ENCODE measurements at regions not wholly inside any gene's neighbourhood (a gene's known extent, or its start where the extent isn't known, plus 50 kb on each side); places are given as distances from the start of the nearest gene placed in this dataset.

DNA sequence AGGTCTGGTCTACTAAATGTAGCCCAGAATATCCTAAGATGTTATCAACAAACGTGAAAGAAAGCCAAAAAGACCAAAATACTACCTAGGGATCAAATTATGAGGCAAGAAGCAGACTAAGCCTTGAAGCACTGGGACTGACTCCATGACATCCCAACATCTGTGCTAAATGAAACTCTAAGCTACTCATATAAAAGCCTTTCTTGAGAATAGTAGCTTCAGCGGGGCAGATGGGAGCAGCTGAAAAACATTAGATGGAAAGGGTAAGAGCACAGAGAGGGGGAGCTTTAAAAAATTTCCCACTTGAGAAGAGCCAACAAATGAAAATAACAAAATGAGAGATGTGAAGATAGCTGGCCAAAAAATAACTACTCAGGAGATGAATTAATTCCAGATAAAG lies 81.7 kb downstream of the MAD2L1 start:
- TF ChIP-seq MYC (IDR thresholded peaks at IDR 0.05; ENCODE audit: low read depth, low read length) = no peak
- TF ChIP-seq, protein P1, sequence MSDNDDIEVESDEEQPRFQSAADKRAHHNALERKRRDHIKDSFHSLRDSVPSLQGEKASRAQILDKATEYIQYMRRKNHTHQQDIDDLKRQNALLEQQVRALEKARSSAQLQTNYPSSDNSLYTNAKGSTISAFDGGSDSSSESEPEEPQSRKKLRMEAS (IDR thresholded peaks at IDR 0.05; ENCODE audit: low read depth, low read length) = no peak
- TF ChIP-seq POLR2A (IDR thresholded peaks at IDR 0.05; ENCODE audit: extremely low read depth, insufficient read length) = no peak
- TF ChIP-seq CTCF (IDR thresholded peaks at IDR 0.05; ENCODE audit: low read depth, low read length) = no peak
- DNase-seq (ENCODE audit: low read depth) = no peak
- H3K4me3 ChIP-seq (ENCODE audit: low read depth, low read length) = no peak overlapping the region

GRCh38 chr4:119982756-119983155 lies 83.9 kb downstream of the MAD2L1 start:
- DNase-seq (ENCODE audit: low read depth) = no peak
- TF ChIP-seq CTCF (IDR thresholded peaks at IDR 0.05; ENCODE audit: low read depth, low read length) = no peak
- no peak for TF ChIP-seq POLR2A (IDR thresholded peaks at IDR 0.05; ENCODE audit: extremely low read depth, insufficient read length)
- no peak for TF ChIP-seq MYC (IDR thresholded peaks at IDR 0.05; ENCODE audit: low read depth, low read length)
- TF ChIP-seq, protein P1 (IDR thresholded peaks at IDR 0.05; ENCODE audit: low read depth, low read length) = no peak
- no peak overlapping the region for H3K4me3 ChIP-seq (ENCODE audit: low read depth, low read length)

- DNase-seq (ENCODE audit: low read depth) = no peak
- H3K4me3 ChIP-seq (ENCODE audit: low read depth, low read length) = no peak overlapping the region
- TF ChIP-seq CTCF (IDR thresholded peaks at IDR 0.05; ENCODE audit: low read depth, low read length) (no peak), MYC (IDR thresholded peaks at IDR 0.05; ENCODE audit: low read depth, low read length) (no peak), POLR2A (IDR thresholded peaks at IDR 0.05; ENCODE audit: extremely low read depth, insufficient read length) (no peak)
- TF ChIP-seq, protein P1 (IDR thresholded peaks at IDR 0.05; ENCODE audit: low read depth, low read length) = no peak
Measured at GRCh38 chr4:119980456-119980855, 86.2 kb downstream of the MAD2L1 start.

DNA sequence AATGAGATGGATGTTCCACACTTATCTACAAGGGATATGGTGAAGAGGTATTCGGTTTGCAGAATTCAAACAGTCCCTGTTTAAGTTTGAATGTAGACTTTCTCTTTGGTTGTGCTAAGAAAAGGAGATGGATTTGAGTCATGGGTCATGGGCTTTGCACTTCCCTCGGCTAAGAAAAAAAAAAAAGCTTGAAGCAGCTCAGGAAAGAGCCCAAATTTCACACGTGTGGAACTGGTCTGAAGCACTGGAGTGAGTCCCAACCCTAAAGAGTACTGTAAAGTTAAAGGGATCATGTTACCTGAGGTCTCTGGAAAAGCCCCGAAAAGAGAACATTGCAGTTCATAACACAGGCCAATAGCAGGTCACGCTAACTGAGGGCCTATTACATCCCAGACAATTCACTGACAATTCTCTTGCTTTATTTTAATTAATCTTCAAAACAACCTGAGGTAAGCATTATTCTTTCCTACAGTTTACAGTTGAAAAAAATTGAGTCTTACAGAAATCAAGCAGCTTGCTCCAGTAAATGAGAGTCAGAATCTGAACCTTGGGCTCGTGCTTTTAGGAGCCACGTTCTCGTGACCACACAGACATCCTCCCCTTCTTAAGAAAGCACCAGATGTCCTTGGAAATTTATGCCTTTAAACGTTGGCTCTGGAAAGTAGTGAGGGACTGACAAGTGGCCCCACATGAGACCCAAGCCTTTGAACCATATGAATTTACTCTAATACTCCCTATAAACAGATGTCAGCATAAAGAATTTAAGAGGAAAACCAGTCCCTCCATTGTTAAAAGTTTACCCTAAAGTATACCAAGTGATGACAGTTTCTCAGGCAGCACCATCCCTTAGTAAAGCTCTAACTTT lies 89.3 kb downstream of the MAD2L1 start:
- no peak for DNase-seq (ENCODE audit: low read depth)
- no peak overlapping the region for H3K4me3 ChIP-seq (ENCODE audit: low read depth, low read length)
- TF ChIP-seq POLR2A (IDR thresholded peaks at IDR 0.05; ENCODE audit: extremely low read depth, insufficient read length) (no peak), CTCF (IDR thresholded peaks at IDR 0.05; ENCODE audit: low read depth, low read length) (no peak), MYC (IDR thresholded peaks at IDR 0.05; ENCODE audit: low read depth, low read length) (no peak)
- TF ChIP-seq, protein P1 (IDR thresholded peaks at IDR 0.05; ENCODE audit: low read depth, low read length) = no peak

GRCh38 chr4:119971431-119972084 lies 95.1 kb downstream of the MAD2L1 start:
- TF ChIP-seq CTCF (IDR thresholded peaks at IDR 0.05; ENCODE audit: low read depth, low read length) (no peak), MYC (IDR thresholded peaks at IDR 0.05; ENCODE audit: low read depth, low read length) (no peak), POLR2A (IDR thresholded peaks at IDR 0.05; ENCODE audit: extremely low read depth, insufficient read length) (no peak)
- TF ChIP-seq, protein P1 (IDR thresholded peaks at IDR 0.05; ENCODE audit: low read depth, low read length) = no peak
- no peak for DNase-seq (ENCODE audit: low read depth)

More at GRCh38 chr4:119971431-119972084, 95.1 kb downstream of the MAD2L1 start:
- no peak overlapping the region for H3K4me3 ChIP-seq (ENCODE audit: low read depth, low read length)
